Fibroblast of lung (primary cell): ENCODE measurements at regions not wholly inside any gene's neighbourhood (a gene's known extent, or its start where the extent isn't known, plus 50 kb on each side); places are given as distances from the start of the nearest gene placed in this dataset.

Source experiments
- EZH2 ChIP-seq: IDR thresholded peaks from 2 replicates; pipeline ENCODE4 v1.5.1; 2012; ENCODE audit warnings: low read length, control low read depth, mild to moderate bottlenecking; ENCODE audit errors: missing control alignments
- TF ChIP-seq, protein P1 (sequence below), 2 donors: IDR thresholded peaks in 1 of 2; conservative IDR thresholded peaks in 1 of 2; 1 replicate in 1 of 2; 2 replicates in 1 of 2; pipeline ENCODE4 v1.5.1; 2011 to 2012; ENCODE audit warnings: low read length in 2 of 2, control low read depth in 1 of 2, inconsistent platforms in 1 of 2, low read depth in 1 of 2, mild to moderate bottlenecking in 1 of 2

GRCh38 chr15:46266661-46267060 is 631.8 kb downstream of the SQOR start:
- TF ChIP-seq, protein P1, sequence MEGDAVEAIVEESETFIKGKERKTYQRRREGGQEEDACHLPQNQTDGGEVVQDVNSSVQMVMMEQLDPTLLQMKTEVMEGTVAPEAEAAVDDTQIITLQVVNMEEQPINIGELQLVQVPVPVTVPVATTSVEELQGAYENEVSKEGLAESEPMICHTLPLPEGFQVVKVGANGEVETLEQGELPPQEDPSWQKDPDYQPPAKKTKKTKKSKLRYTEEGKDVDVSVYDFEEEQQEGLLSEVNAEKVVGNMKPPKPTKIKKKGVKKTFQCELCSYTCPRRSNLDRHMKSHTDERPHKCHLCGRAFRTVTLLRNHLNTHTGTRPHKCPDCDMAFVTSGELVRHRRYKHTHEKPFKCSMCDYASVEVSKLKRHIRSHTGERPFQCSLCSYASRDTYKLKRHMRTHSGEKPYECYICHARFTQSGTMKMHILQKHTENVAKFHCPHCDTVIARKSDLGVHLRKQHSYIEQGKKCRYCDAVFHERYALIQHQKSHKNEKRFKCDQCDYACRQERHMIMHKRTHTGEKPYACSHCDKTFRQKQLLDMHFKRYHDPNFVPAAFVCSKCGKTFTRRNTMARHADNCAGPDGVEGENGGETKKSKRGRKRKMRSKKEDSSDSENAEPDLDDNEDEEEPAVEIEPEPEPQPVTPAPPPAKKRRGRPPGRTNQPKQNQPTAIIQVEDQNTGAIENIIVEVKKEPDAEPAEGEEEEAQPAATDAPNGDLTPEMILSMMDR (conservative IDR thresholded peaks at IDR 0.05 in 1 of 2, IDR thresholded peaks at IDR 0.05 in 1 of 2; ENCODE audit: low read depth in 1 of 2, low read length in 2 of 2): no peak
- no peak for TF ChIP-seq EZH2
